OCI-LY3 (cell line): ENCODE measurements at regions not wholly inside any gene's neighbourhood (a gene's known extent, or its start where the extent isn't known, plus 50 kb on each side); places are given as distances from the start of the nearest gene placed in this dataset.

Experiments
- CTCF ChIP-seq: fragments of 200-600, 300-600 bp; sonication (generic); IDR thresholded peaks from 2 replicates; pipeline ENCODE4 v1.5.1; 2014; ENCODE audit warnings: antibody characterized with exemption, low read length, low read depth
- EZH2phosphoT487 ChIP-seq: fragments of 200-600 bp; shearing (Covaris generic); IDR thresholded peaks from 2 replicates; pipeline ENCODE4 v1.6.1; 2018; ENCODE audit warnings: antibody characterized with exemption, mixed run types, low read depth

- TF ChIP-seq CTCF (no peak), EZH2phosphoT487 (no peak)
Measured at GRCh38 chr4:182190306-182190705, 52.9 kb upstream of the TENM3 start.
